A549 (cell line): ENCODE measurements at regions not wholly inside any gene's neighbourhood (a gene's known extent, or its start where the extent isn't known, plus 50 kb on each side); places are given as distances from the start of the nearest gene placed in this dataset.

Experiments used
- ATAC-seq, 2 experiments: fragments of 200-7000 bp in 1 of 2; fragments of >200 bp in 1 of 2; cut with Nextera tagmentation in 1 of 2; cut with Tn5 transposase in 1 of 2; 3 replicates each; pipeline versions ENCODE4 v1.8.0 to v1.9.1; 2018 to 2020; ENCODE audit warnings: mild to moderate bottlenecking in 1 of 2, moderate library complexity in 1 of 2
- CTCF ChIA-PET: fragments of 300-600 bp; sonication (Branson Sonifier 250); formaldehyde crosslinking; extraction: SDS; loops from one replicate; lab custom pipeline; 2021; ENCODE audit warnings: antibody characterized with exemption, inconsistent platforms; lab: Yijun Ruan, JAX
- POLR2A ChIA-PET: fragments of 350-600 bp; formaldehyde crosslinking; extraction: SDS; loops from one replicate; lab custom pipeline; 2021; ENCODE audit warnings: antibody characterized with exemption, inconsistent platforms; lab: Yijun Ruan, JAX
- DNase-seq, 2 experiments: peaks; one replicate each; pipeline versions ENCODE4 v3.0.0 to v3.0.0-alpha.2; 2011 to 2016; ENCODE audit warnings: low read depth in 1 of 2, low spot score in 1 of 2
- FAIRE-seq: peaks from 2 replicates; lab custom pipeline; 2011; peaks lifted over from hg19 to GRCh38; lab: Jason Lieb, UNC
- H3K27ac ChIP-seq, 2 experiments: fragments of >200 bp; sonication (Bioruptor Twin); formaldehyde crosslinking; 3 replicates each; pipeline ENCODE4 v1.5.1; 2016 to 2017
- H3K4me1 ChIP-seq: fragments of >200 bp; sonication (Bioruptor Twin); formaldehyde crosslinking; 3 replicates; pipeline ENCODE4 v1.6.1; 2016
- H3K4me2 ChIP-seq: fragments of >200 bp; sonication (Bioruptor Twin); formaldehyde crosslinking; 3 replicates; pipeline ENCODE4 v1.6.1; 2016
- H3K4me3 ChIP-seq: fragments of >200 bp; sonication (Bioruptor Twin); formaldehyde crosslinking; 3 replicates; pipeline ENCODE4 v1.5.1; 2016
- H3K9me3 ChIP-seq: fragments of >200 bp; sonication (Bioruptor Twin); formaldehyde crosslinking; 3 replicates; pipeline ENCODE4 v1.6.1; 2016
- ATOH8 ChIP-seq: fragments of 250-450 bp; sonication (Bioruptor Pico); IDR thresholded peaks from 2 replicates; pipeline ENCODE4 v1.5.0; 2020; ENCODE audit warnings: low read depth, mild to moderate bottlenecking, moderate library complexity
- CEBPB ChIP-seq, 2 experiments: fragments of >200 bp in 1 of 2; sonication (Bioruptor Twin) in 1 of 2; formaldehyde crosslinking in 1 of 2; IDR thresholded peaks; 2 replicates each; pipeline ENCODE4 v1.6.1; 2012 to 2016
- CHD2 ChIP-seq: fragments of 150-350 bp; IDR thresholded peaks from 2 replicates; pipeline ENCODE4 v1.6.1; 2014; ENCODE audit warnings: low read length; ENCODE audit not compliant: partially characterized antibody
- CHD4 ChIP-seq: fragments of 200-600 bp; sonication (generic); IDR thresholded peaks from 2 replicates; pipeline ENCODE4 v1.6.1; 2016; ENCODE audit warnings: antibody characterized with exemption, mild to moderate bottlenecking, borderline replicate concordance
- EHF ChIP-seq: fragments of 250-450 bp; sonication (Bioruptor Pico); IDR thresholded peaks from 2 replicates; pipeline ENCODE4 v1.5.0; 2020; ENCODE audit warnings: mild to moderate bottlenecking
- ELK1 ChIP-seq: fragments of 150-350 bp; IDR thresholded peaks from 2 replicates; pipeline ENCODE4 v1.6.1; 2014; ENCODE audit warnings: low read depth, mild to moderate bottlenecking, low read length
- EP300 ChIP-seq, 2 experiments: fragments of >200 bp; sonication (Bioruptor Twin); formaldehyde crosslinking; IDR thresholded peaks; 2 replicates in 1 of 2; 3 replicates in 1 of 2; pipeline ENCODE4 v1.6.1; 2016 to 2017
- ESRRA ChIP-seq: fragments of 150-350 bp; IDR thresholded peaks from 2 replicates; pipeline ENCODE4 v1.6.1; 2014; ENCODE audit warnings: mild to moderate bottlenecking, low read length, borderline replicate concordance
- GATA3 ChIP-seq: IDR thresholded peaks from 2 replicates; pipeline ENCODE4 v1.6.1; 2012; ENCODE audit warnings: borderline replicate concordance
- HEYL ChIP-seq: fragments of 250-450 bp; sonication (Bioruptor Pico); IDR thresholded peaks from 2 replicates; pipeline ENCODE4 v1.8.0; 2021; ENCODE audit warnings: mild to moderate bottlenecking, moderate library complexity
- HMGXB4 ChIP-seq: fragments of 250-450 bp; sonication (Bioruptor Pico); IDR thresholded peaks from 2 replicates; pipeline ENCODE4 v1.5.0; 2021; ENCODE audit warnings: mild to moderate bottlenecking, moderate library complexity, borderline replicate concordance
- JUN ChIP-seq, 2 experiments: fragments of >200 bp; sonication (Bioruptor Twin); formaldehyde crosslinking; IDR thresholded peaks; 2 replicates in 1 of 2; 3 replicates in 1 of 2; pipeline ENCODE4 v1.6.1; 2016 to 2017
- JUNB ChIP-seq: fragments of >200 bp; sonication (Bioruptor Twin); formaldehyde crosslinking; IDR thresholded peaks from 2 replicates; pipeline ENCODE4 v1.6.1; 2016
- KDM5A ChIP-seq: fragments of 200-600 bp; sonication (generic); IDR thresholded peaks from 2 replicates; pipeline ENCODE4 v1.6.1; 2016; ENCODE audit warnings: antibody characterized with exemption, mild to moderate bottlenecking
- MAX ChIP-seq: IDR thresholded peaks from 2 replicates; pipeline ENCODE4 v1.6.1; 2012
- MYC ChIP-seq: IDR thresholded peaks from 2 replicates; pipeline ENCODE4 v1.6.1; 2012; ENCODE audit warnings: mild to moderate bottlenecking, inconsistent platforms, low read length, improper control_type of control experiment, borderline replicate concordance
- NPAS2 ChIP-seq: fragments of 250-450 bp; sonication (Bioruptor Pico); IDR thresholded peaks from 2 replicates; pipeline ENCODE4 v1.8.0; 2022; ENCODE audit warnings: mild to moderate bottlenecking, moderate library complexity, borderline replicate concordance
- PHF8 ChIP-seq: fragments of 200-600 bp; sonication (generic); IDR thresholded peaks from 2 replicates; pipeline ENCODE4 v1.6.1; 2016; ENCODE audit warnings: low read depth, mild to moderate bottlenecking, antibody characterized with exemption, moderate library complexity, borderline replicate concordance
- POLR2A ChIP-seq: IDR thresholded peaks from 2 replicates; pipeline ENCODE4 v1.6.1; 2012; ENCODE audit warnings: mild to moderate bottlenecking, low read length
- REST ChIP-seq: fragments of 200-600 bp; sonication (generic); IDR thresholded peaks from 2 replicates; pipeline ENCODE4 v1.6.1; 2016; ENCODE audit warnings: antibody characterized with exemption, mild to moderate bottlenecking, moderate library complexity
- SREBF2 ChIP-seq: fragments of 450-650 bp; IDR thresholded peaks from 2 replicates; pipeline ENCODE4 v1.6.1; 2014; ENCODE audit warnings: mild to moderate bottlenecking, moderate library complexity
- TP53 ChIP-seq: fragments of 250-450 bp; sonication (Bioruptor Pico); IDR thresholded peaks from 2 replicates; pipeline ENCODE4 v1.5.0; 2021; ENCODE audit warnings: mild to moderate bottlenecking, moderate library complexity
- ZFP36 ChIP-seq: fragments of 450-650 bp; IDR thresholded peaks from 2 replicates; pipeline ENCODE4 v1.6.1; 2014; ENCODE audit warnings: borderline replicate concordance; ENCODE audit not compliant: partially characterized antibody
- ZSCAN20 ChIP-seq: fragments of 250-450 bp; sonication (Bioruptor Pico); IDR thresholded peaks from 2 replicates; pipeline ENCODE4 v1.8.0; 2022; ENCODE audit warnings: mild to moderate bottlenecking, moderate library complexity
- WGBS: methylation state at CpG from one replicate; pipeline ENCODE4 v1.1.6; 2017; ENCODE audit errors: missing lambda C conversion rate; 5-methylcytosine and 5-hydroxymethylcytosine counted together

GRCh38 chr16:63301349-63301748, 1265.1 kb upstream of the CDH8 start:
- no peak for FAIRE-seq

GRCh38 chr16:63298993-63299392, 1262.8 kb upstream of the CDH8 start:
- ATAC-seq = no peak
- ChIA-PET POLR2A (no interaction called here), CTCF (interaction anchor here (2.0 kb wide), 1 partner anchor 9 kb away, joined by 8 read pairs; no protein-coding TSS in a partner anchor)
- H3K4me2 ChIP-seq = no peak overlapping the region
- no peaks in the 10 kb centered on the region for H3K4me1 ChIP-seq
- TF ChIP-seq CHD4 = no peak
- TF ChIP-seq MYC = no peak
- no peak for TF ChIP-seq KDM5A
- TF ChIP-seq ESRRA = no peak
- TF ChIP-seq ATOH8 (CRISPR knock-in tag) = no peak
- no peak for TF ChIP-seq ZFP36
- no peak for TF ChIP-seq CHD2
- no peak for TF ChIP-seq ZSCAN20 (CRISPR knock-in tag)
- no peak for TF ChIP-seq HMGXB4
- H3K27ac ChIP-seq = no peak overlapping the region
- H3K9me3 ChIP-seq = no peaks in the 10 kb centered on the region; the same call in 2 of the 3 replicates
- DNase-seq = no peak
- no peak overlapping the region for H3K4me3 ChIP-seq
- no peak for FAIRE-seq
- WGBS = 6% methylated on average over 1 of the region's 1 CpG

More at GRCh38 chr16:63301349-63301748, 1265.1 kb upstream of the CDH8 start:
- no peak overlapping the region for H3K4me3 ChIP-seq
- DNase-seq = no peak
- POLR2A ChIA-PET = no interaction called here
- no peaks in the 10 kb centered on the region; the same call in 2 of the 3 replicates for H3K9me3 ChIP-seq
- no peak for ATAC-seq
- 21% methylated on average over 1 of the region's 1 CpG for WGBS
- TF ChIP-seq KDM5A (no peak), ELK1 (no peak), CHD4 (no peak), PHF8 (no peak), POLR2A (no peak), REST (no peak), MAX (no peak), HEYL (CRISPR knock-in tag) (no peak), GATA3 (no peak), JUNB (no peak), TP53 (CRISPR knock-in tag) (no peak), EHF (CRISPR knock-in tag) (no peak), SREBF2 (no peak), JUN (IDR thresholded peaks at IDR 0.05) (no peak), HMGXB4 (no peak), EP300 (IDR thresholded peaks at IDR 0.05) (no peak), CEBPB (IDR thresholded peaks at IDR 0.05) (no peak), NPAS2 (CRISPR knock-in tag) (no peak)
- TF ChIP-seq, all 56 proteins: peak for 0
- CTCF ChIA-PET = no interaction called here
- H3K27ac ChIP-seq = no peak overlapping the region
- H3K4me2 ChIP-seq = no peak overlapping the region
- H3K4me1 ChIP-seq = no peaks in the 10 kb centered on the region
